ENCODE measurements at regions not wholly inside any gene's neighbourhood (a gene's known extent, or its start where the extent isn't known, plus 50 kb on each side); places are given as distances from the start of the nearest gene placed in this dataset.

- DNase-seq = no peak
Observed at GRCh38 chr12:114253976-114254778, 151.8 kb downstream of the TBX5 start.

GRCh38 chr12:114248527-114248926, 157.4 kb downstream of the TBX5 start:
- no peak for DNase-seq

- DNase-seq = no peak
Observed at GRCh38 chr12:114245555-114245954, 160.4 kb downstream of the TBX5 start.

GRCh38 chr12:114241973-114242434, 163.9 kb downstream of the TBX5 start:
- no peak for DNase-seq

GRCh38 chr12:114240288-114240687, 165.7 kb downstream of the TBX5 start:
- no peak for DNase-seq

- no peak for DNase-seq
Observed at GRCh38 chr12:114238808-114239207, 167.1 kb downstream of the TBX5 start.

GRCh38 chr12:114237230-114237629, 168.7 kb downstream of the TBX5 start:
- no peak for DNase-seq

- DNase-seq = no peak
Observed at GRCh38 chr12:114232187-114232586, 173.8 kb downstream of the TBX5 start.

GRCh38 chr12:114229150-114229549, 176.8 kb downstream of the TBX5 start:
- DNase-seq = no peak

GRCh38 chr12:114226241-114226928, 179.6 kb downstream of the TBX5 start:
- DNase-seq = no peak

GRCh38 chr12:114221957-114222630, 183.8 kb downstream of the TBX5 start:
- no peak for DNase-seq

- no peak for DNase-seq
Observed at GRCh38 chr12:114221136-114221833, 184.7 kb downstream of the TBX5 start.

GRCh38 chr12:114220311-114220710, 185.6 kb downstream of the TBX5 start:
- no peak for DNase-seq

- no peak for DNase-seq
Observed at GRCh38 chr12:114218136-114218535, 187.8 kb downstream of the TBX5 start.

- DNase-seq = no peak
Observed at GRCh38 chr12:114215746-114216145, 190.2 kb downstream of the TBX5 start.

GRCh38 chr12:114213055-114213581, 192.8 kb downstream of the TBX5 start:
- no peak for DNase-seq

GRCh38 chr12:114209861-114210260, 196.1 kb downstream of the TBX5 start:
- DNase-seq = no peak

- no peak for DNase-seq
Observed at GRCh38 chr12:114206525-114206924, 199.4 kb downstream of the TBX5 start.

- DNase-seq = no peak
Observed at GRCh38 chr12:114201794-114202193, 204.2 kb downstream of the TBX5 start.

- no peak for DNase-seq
Observed at GRCh38 chr12:114194956-114195355, 211.0 kb downstream of the TBX5 start.

GRCh38 chr12:114194066-114194465, 211.9 kb downstream of the TBX5 start:
- no peak for DNase-seq

- no peak for DNase-seq
Observed at GRCh38 chr12:114193474-114193873, 212.5 kb downstream of the TBX5 start.

- no peak for DNase-seq
Observed at GRCh38 chr12:114192549-114192948, 213.4 kb downstream of the TBX5 start.

All from activated CD4-positive, alpha-beta T cell treated with anti-CD3 and anti-CD28 coated beads for 48 hours (primary cell).